ENCODE measurements at regions not wholly inside any gene's neighbourhood (a gene's known extent, or its start where the extent isn't known, plus 50 kb on each side); places are given as distances from the start of the nearest gene placed in this dataset.

DNA sequence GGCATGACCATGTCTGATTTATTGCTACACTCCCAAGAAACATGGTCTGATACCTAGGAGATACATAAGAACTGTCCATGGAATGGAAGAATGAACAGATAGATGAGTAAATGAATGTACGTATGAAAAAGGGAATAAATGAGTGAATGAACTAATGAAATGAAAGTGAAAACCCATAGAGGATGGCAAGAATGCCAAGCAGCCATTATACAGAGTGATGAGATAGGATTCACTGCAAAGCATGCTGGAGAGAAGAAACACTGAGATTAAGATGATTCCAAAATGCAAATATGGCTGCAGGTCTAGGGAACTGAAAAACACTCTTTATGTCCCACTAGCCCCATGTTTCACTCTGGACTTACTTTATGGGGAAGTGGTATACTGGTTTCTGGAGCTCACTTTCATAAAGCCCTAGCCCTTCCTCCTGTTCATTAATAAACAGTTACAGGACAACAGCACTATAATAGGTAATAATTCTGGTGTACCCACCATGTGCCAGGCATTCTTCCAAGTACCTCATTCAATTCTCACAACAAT lies 170.3 kb upstream of the RAD23B start:
- TF ChIP-seq, protein P1, sequence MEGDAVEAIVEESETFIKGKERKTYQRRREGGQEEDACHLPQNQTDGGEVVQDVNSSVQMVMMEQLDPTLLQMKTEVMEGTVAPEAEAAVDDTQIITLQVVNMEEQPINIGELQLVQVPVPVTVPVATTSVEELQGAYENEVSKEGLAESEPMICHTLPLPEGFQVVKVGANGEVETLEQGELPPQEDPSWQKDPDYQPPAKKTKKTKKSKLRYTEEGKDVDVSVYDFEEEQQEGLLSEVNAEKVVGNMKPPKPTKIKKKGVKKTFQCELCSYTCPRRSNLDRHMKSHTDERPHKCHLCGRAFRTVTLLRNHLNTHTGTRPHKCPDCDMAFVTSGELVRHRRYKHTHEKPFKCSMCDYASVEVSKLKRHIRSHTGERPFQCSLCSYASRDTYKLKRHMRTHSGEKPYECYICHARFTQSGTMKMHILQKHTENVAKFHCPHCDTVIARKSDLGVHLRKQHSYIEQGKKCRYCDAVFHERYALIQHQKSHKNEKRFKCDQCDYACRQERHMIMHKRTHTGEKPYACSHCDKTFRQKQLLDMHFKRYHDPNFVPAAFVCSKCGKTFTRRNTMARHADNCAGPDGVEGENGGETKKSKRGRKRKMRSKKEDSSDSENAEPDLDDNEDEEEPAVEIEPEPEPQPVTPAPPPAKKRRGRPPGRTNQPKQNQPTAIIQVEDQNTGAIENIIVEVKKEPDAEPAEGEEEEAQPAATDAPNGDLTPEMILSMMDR (conservative IDR thresholded peaks at IDR 0.05; ENCODE audit: low read length), result no peak
- no peak overlapping the region for H3K4me3 ChIP-seq (ENCODE audit: low read length)
- no peak for DNase-seq (ENCODE audit: low read depth)

DNA sequence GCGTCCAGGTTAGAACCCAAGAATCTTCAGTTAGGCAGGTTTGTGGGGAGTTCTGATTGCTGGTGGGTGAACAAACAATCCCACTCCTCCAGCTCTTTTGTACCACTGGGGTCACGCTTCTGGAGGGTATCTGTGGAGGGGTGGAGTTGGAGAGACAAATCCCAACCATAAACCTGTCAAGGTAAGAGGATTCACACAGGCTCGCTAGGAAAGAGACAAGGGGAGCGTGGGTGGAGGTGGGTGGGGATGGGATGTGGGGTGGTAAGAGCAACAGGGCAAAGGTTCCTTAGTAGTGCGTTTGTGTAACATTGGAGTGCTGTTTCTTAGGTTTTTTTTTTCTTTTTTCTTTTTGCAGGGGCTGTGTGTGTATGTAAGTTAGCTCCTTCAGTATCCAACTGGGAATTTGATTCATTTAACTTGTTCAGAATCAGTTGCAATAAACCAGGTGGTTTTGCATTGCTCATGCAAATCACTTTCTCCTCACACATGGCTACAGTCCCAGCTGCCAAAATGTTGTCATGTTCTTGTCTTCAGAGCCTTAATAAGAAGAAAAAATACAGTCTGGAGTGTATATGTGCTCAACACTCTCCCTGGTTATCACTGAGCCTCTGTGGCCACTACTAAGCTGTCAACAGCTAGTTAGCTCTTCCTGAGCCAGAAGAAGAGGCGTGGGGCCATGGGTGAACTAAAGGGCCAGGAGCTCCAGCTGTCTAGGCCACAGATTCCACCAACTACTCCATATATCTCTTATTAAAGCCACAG lies 164.0 kb upstream of the RAD23B start:
- TF ChIP-seq, protein P1 (conservative IDR thresholded peaks at IDR 0.05; ENCODE audit: low read length), result no peak
- no peak overlapping the region for H3K4me3 ChIP-seq (ENCODE audit: low read length)
- DNase-seq (ENCODE audit: low read depth), result no peak

DNA sequence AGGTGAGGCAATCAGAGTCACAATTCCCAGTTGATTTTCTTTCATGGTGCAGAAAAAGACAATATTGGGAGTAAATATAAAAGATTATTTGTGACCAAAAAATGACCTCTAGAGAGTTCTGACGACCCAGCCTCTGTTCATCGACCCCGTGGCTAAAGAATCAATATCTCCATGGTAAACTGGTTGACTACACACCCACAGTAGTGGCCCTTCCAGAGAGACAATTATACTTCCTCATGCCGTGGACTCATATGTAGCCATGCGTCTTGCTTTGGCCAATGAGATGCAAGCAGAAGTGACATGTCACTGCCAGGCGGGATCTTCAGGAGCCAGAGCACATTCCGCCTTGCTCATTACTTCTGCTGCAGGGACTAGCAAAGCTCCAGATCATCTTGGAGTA lies 163.3 kb upstream of the RAD23B start:
- DNase-seq (ENCODE audit: low read depth), result no peak
- TF ChIP-seq, protein P1 (conservative IDR thresholded peaks at IDR 0.05; ENCODE audit: low read length), result no peak
- H3K4me3 ChIP-seq (ENCODE audit: low read length), result no peak overlapping the region

DNA sequence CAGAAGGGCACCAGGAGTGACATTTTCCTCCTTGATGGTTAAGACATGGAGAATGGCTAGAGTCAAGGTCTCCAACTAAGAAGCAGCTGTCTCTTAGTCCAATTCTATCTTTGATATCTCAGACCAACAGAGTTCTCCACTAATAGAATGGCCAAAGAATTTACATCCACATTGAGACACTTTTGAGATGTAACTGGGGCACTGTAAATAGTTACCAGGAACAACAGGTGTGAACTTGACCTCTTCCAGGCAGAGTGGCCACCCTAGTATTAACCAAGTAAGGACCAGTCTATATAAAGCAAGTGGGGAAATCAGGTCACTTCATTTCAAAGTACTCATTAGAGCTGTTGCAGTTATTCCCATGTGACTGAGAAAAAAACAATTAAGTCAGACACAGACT lies 159.7 kb upstream of the RAD23B start:
- no peak for DNase-seq (ENCODE audit: low read depth)
- H3K4me3 ChIP-seq (ENCODE audit: low read length), result no peak overlapping the region
- TF ChIP-seq, protein P1 (conservative IDR thresholded peaks at IDR 0.05; ENCODE audit: low read length), result no peak

DNA sequence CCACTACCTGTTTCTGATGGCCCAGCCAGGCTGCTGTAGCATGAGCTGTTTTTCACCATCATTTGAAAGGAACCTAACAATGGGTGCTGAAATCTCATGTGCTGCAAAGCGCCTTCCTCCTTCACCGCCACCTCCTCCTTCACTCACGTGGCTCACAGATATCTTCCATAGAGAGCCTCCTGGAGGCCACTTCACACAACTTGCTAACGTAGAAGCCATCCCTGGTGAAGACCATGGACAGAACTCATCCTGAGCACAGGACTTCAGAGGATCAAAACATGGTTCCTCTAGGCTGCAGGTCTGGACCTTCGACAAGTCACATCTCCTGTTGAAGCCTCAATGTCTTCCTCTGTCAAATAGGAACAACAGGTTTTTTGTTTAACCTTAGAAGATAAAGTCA lies 155.5 kb upstream of the RAD23B start:
- H3K4me3 ChIP-seq (ENCODE audit: low read length), result no peak overlapping the region
- no peak for DNase-seq (ENCODE audit: low read depth)
- TF ChIP-seq, protein P1 (conservative IDR thresholded peaks at IDR 0.05; ENCODE audit: low read length), result no peak

DNA sequence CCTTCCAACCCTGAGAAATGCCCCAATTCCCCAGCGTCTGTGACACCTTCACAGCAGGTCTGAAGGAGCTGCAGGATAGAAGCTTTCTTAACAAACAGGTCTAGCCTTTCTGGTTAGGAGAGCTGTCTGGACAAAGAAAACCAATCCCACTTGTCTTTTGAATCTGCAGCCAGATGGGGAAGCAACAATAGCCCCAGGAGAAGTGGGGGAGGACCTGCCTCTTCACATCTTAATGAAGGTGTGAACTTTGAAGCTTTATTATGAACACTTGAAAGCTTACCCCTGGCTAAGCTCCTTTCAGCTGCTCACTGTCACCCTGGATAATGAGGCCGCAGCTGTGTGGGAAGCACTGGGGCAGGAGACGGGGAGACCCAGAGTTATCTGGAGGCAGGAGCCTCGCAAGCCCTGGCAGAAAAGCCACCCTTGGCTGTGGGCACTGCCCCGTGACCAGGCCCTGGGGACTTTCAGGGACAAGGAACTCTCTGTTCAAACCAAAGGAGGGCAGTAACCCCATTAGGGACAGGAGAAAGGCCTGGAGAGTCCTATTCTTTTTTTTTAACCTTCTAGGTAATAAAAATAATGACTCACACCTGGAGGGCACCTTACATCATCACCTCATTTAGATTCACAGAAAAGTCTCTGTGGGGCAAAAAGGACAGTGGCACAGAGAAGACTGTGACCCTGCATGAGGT lies 151.8 kb upstream of the RAD23B start:
- H3K4me3 ChIP-seq (ENCODE audit: low read length), result no peak overlapping the region
- DNase-seq (ENCODE audit: low read depth), result no peak
- TF ChIP-seq, protein P1 (conservative IDR thresholded peaks at IDR 0.05; ENCODE audit: low read length), result no peak

DNA sequence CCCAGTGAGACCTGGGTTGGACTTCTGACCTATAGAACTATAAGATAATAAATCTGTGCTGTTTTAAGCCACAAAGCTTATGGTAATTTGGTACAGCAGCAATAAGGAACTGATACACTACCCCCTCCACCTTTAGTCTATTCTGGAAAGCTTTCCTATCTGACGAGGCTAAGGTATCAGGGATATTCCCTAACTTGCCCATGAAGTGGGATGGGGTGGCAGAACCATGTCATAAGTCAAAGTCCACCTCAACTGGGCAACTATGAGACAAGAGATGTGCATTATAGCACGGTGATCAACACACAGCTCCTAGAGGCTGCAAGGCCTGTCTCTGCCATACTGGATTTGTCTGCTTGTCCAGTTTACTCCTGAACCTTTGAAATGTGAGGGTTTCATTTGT lies 146.8 kb upstream of the RAD23B start:
- no peak for DNase-seq (ENCODE audit: low read depth)
- no peak overlapping the region for H3K4me3 ChIP-seq (ENCODE audit: low read length)
- TF ChIP-seq, protein P1 (conservative IDR thresholded peaks at IDR 0.05; ENCODE audit: low read length), result no peak

All from AG10803 (cell line).